Hepatocyte (in vitro differentiated cells): ENCODE measurements at regions not wholly inside any gene's neighbourhood (a gene's known extent, or its start where the extent isn't known, plus 50 kb on each side); places are given as distances from the start of the nearest gene placed in this dataset.

Source experiments
- CTCF ChIP-seq: fragments of 200-600 bp; sonication (generic); IDR thresholded peaks from 2 replicates; pipeline ENCODE4 v1.5.1; 2016; ENCODE audit warnings: antibody characterized with exemption, mild to moderate bottlenecking; ENCODE audit not compliant: poor library complexity
- EZH2 ChIP-seq: fragments of 200-600 bp; sonication (generic); IDR thresholded peaks from 2 replicates; pipeline ENCODE4 v1.6.1; 2016; ENCODE audit warnings: antibody characterized with exemption, mild to moderate bottlenecking, borderline replicate concordance

GRCh38 chrX:44082829-44083228 is 109.6 kb upstream of the NDP start:
- TF ChIP-seq CTCF: no peak
- no peak for TF ChIP-seq EZH2
